Erythroblast (primary cell): ENCODE measurements at regions not wholly inside any gene's neighbourhood (a gene's known extent, or its start where the extent isn't known, plus 50 kb on each side); places are given as distances from the start of the nearest gene placed in this dataset.

Experiments used
- GATA1 ChIP-seq: IDR thresholded peaks from 2 replicates; pipeline ENCODE4 v1.6.1; 2011; ENCODE audit warnings: low read depth, mild to moderate bottlenecking, control low read depth, low read length, moderate library complexity
- POLR2A ChIP-seq: IDR thresholded peaks from 2 replicates; pipeline ENCODE4 v1.6.1; 2011; ENCODE audit warnings: mild to moderate bottlenecking, low read length

- TF ChIP-seq POLR2A = no peak
- no peak for TF ChIP-seq GATA1
Measured at GRCh38 chr11:122167100-122167499, 51.1 kb upstream of the BLID start.
